HCT116 (cell line): ENCODE measurements at regions not wholly inside any gene's neighbourhood (a gene's known extent, or its start where the extent isn't known, plus 50 kb on each side); places are given as distances from the start of the nearest gene placed in this dataset.

Experiments
- ATAC-seq: fragments of 200-7000 bp; cut with Tn5 transposase; 2 replicates; pipeline ENCODE4 v1.9.1; 2020; ENCODE audit warnings: mild to moderate bottlenecking, moderate library complexity
- BruUV-seq: library from RNA; stranded (reverse); fragments of 400-500 nt; replicated peaks from 2 replicates; lab custom pipeline; 2021; lab: Mats Ljungman, UMichigan
- CTCF ChIA-PET: fragments of 300-600 bp; sonication (Branson Sonifier 250); formaldehyde crosslinking; loops from one replicate; lab custom pipeline; 2021; ENCODE audit warnings: antibody characterized with exemption; lab: Charles Lee
- POLR2A ChIA-PET: fragments of 300-600, 350-600 bp; sonication (Branson Sonifier 250); formaldehyde crosslinking; loops from one replicate; lab custom pipeline; 2021; ENCODE audit warnings: antibody characterized with exemption; lab: Charles Lee
- RAD21 ChIA-PET, 2 experiments: fragments of 300-600 bp; sonication (Branson Sonifier 250); formaldehyde crosslinking; loops; one replicate each; lab custom pipeline; 2023; ENCODE audit warnings: low total read pairs in 2 of 2; ENCODE audit not compliant: uncharacterized antibody in 2 of 2, unreplicated experiment in 2 of 2, low non-redundant PET in 1 of 2; lab: Charles Lee
- DNase-seq: peaks from one replicate; pipeline ENCODE4 v3.0.0-alpha.2; 2010; ENCODE audit warnings: low read depth, low spot score
- H2AFZ ChIP-seq: fragments of 200-600 bp; shearing (Covaris generic), sonication (generic); 2 replicates; pipeline ENCODE4 v1.6.1; 2017; ENCODE audit warnings: low read depth, mixed run types, mixed read lengths, antibody characterized with exemption, low read length; ENCODE audit not compliant: poor library complexity, severe bottlenecking
- H3K27ac ChIP-seq: 2 replicates; pipeline ENCODE4 v1.5.1; 2012; ENCODE audit warnings: low read depth, low read length
- H3K27me3 ChIP-seq: fragments of 200-600 bp; sonication (generic); 2 replicates; pipeline ENCODE4 v1.6.1; 2016; ENCODE audit warnings: mixed run types, low read length, mixed read lengths; ENCODE audit not compliant: insufficient read depth
- H3K36me3 ChIP-seq, 2 experiments: fragments of 200-500 bp in 1 of 2; fragments of 200-600 bp in 1 of 2; sonication (Bioruptor generic) in 1 of 2; sonication (generic) in 1 of 2; 2 replicates each; pipeline versions ENCODE4 v1.5.1 to v1.6.1; 2014 to 2016; ENCODE audit warnings: low read length in 2 of 2, inconsistent platforms in 1 of 2, mixed read lengths in 1 of 2, mixed run types in 1 of 2; ENCODE audit not compliant: insufficient read depth in 2 of 2, control insufficient read depth in 1 of 2
- H3K4me1 ChIP-seq, 2 experiments: fragments of 200-600 bp in 1 of 2; sonication (generic) in 1 of 2; 2 replicates each; pipeline versions ENCODE4 v1.5.1 to v1.6.1; 2012 to 2017; ENCODE audit warnings: low read length in 2 of 2, inconsistent platforms in 1 of 2, mild to moderate bottlenecking in 1 of 2, mixed read lengths in 1 of 2, mixed run types in 1 of 2, moderate library complexity in 1 of 2; ENCODE audit not compliant: insufficient read depth in 2 of 2, control insufficient read depth in 1 of 2
- H3K4me2 ChIP-seq: fragments of 200-600 bp; sonication (generic); 2 replicates; pipeline ENCODE4 v1.6.1; 2017; ENCODE audit warnings: mixed run types, low read length, mixed read lengths
- H3K4me3 ChIP-seq, 2 experiments: fragments of 200-600 bp in 1 of 2; sonication (generic) in 1 of 2; replicated peaks in 1 of 2; 2 replicates each; pipeline ENCODE4 v1.5.1; 2011 to 2016; ENCODE audit warnings: low read length in 2 of 2, control low read depth in 1 of 2, low read depth in 1 of 2, mild to moderate bottlenecking in 1 of 2, mixed read lengths in 1 of 2, mixed run types in 1 of 2
- H3K79me2 ChIP-seq: fragments of 200-600 bp; sonication (generic); 2 replicates; pipeline ENCODE4 v1.6.1; 2017; ENCODE audit warnings: mild to moderate bottlenecking, mixed run types, low read length, moderate library complexity, mixed read lengths; ENCODE audit not compliant: insufficient read depth
- H3K9ac ChIP-seq: fragments of 200-600 bp; sonication (generic); 2 replicates; pipeline ENCODE4 v1.6.1; 2016; ENCODE audit warnings: low read length, mixed read lengths
- H3K9me2 ChIP-seq: fragments of 200-600 bp; sonication (generic), shearing (Covaris generic); 2 replicates; pipeline ENCODE4 v1.6.1; 2017; ENCODE audit warnings: mixed run types, mild to moderate bottlenecking, moderate library complexity; ENCODE audit not compliant: insufficient read depth
- H3K9me3 ChIP-seq, 2 experiments: fragments of 200-500 bp in 1 of 2; fragments of 200-600 bp in 1 of 2; sonication (Bioruptor generic) in 1 of 2; sonication (generic) in 1 of 2; 2 replicates each; pipeline ENCODE4 v1.6.1; 2014 to 2017; ENCODE audit warnings: low read length in 2 of 2, mixed read lengths in 2 of 2, inconsistent platforms in 1 of 2, low read depth in 1 of 2, mild to moderate bottlenecking in 1 of 2, mixed run types in 1 of 2, moderate library complexity in 1 of 2; ENCODE audit not compliant: control insufficient read depth in 1 of 2, insufficient read depth in 1 of 2
- H4K20me1 ChIP-seq: fragments of 200-600 bp; sonication (generic), shearing (Covaris generic); 2 replicates; pipeline ENCODE4 v1.6.1; 2017; ENCODE audit warnings: mixed run types, mild to moderate bottlenecking, moderate library complexity; ENCODE audit not compliant: insufficient read depth
- CEBPB ChIP-seq: IDR thresholded peaks from 2 replicates; pipeline ENCODE4 v1.6.1; 2012; ENCODE audit warnings: low read depth
- CTCF ChIP-seq, 3 experiments: fragments of 200-600 bp in 1 of 3; sonication (generic) in 1 of 3; IDR thresholded peaks in 2 of 3; conservative IDR thresholded peaks in 1 of 3; 2 replicates each; pipeline ENCODE4 v1.5.1; 2012 to 2017; ENCODE audit warnings: low read depth in 2 of 3, low read length in 2 of 3, antibody characterized with exemption in 1 of 3, borderline replicate concordance in 1 of 3, control low read depth in 1 of 3, mild to moderate bottlenecking in 1 of 3, mixed read lengths in 1 of 3, mixed run types in 1 of 3, moderate library complexity in 1 of 3; ENCODE audit not compliant: insufficient read depth in 1 of 3
- ELF1 ChIP-seq: IDR thresholded peaks from 2 replicates; pipeline ENCODE4 v1.6.1; 2012; ENCODE audit warnings: low read depth, borderline replicate concordance
- EZH2 ChIP-seq: fragments of 200-600 bp; sonication (generic); IDR thresholded peaks from 2 replicates; pipeline ENCODE4 v1.6.1; 2017; ENCODE audit warnings: antibody characterized with exemption, mixed run types
- EZH2phosphoT487 ChIP-seq: fragments of 200-600 bp; IDR thresholded peaks from 2 replicates; pipeline ENCODE4 v1.6.1; 2018; ENCODE audit warnings: antibody characterized with exemption, borderline replicate concordance
- JUND ChIP-seq: IDR thresholded peaks from 2 replicates; pipeline ENCODE4 v1.6.1; 2012
- MAX ChIP-seq: IDR thresholded peaks from 2 replicates; pipeline ENCODE4 v1.6.1; 2012
- RAD21 ChIP-seq: IDR thresholded peaks from 2 replicates; pipeline ENCODE4 v1.6.1; 2012; ENCODE audit warnings: low read depth, mild to moderate bottlenecking
- REST ChIP-seq: IDR thresholded peaks from 2 replicates; pipeline ENCODE4 v1.6.1; 2012; ENCODE audit warnings: low read depth
- SIN3A ChIP-seq: IDR thresholded peaks from 2 replicates; pipeline ENCODE4 v1.6.1; 2012; ENCODE audit warnings: low read depth
- SRF ChIP-seq: IDR thresholded peaks from 2 replicates; pipeline ENCODE4 v1.6.1; 2012; ENCODE audit warnings: low read depth
- TCF7L2 ChIP-seq: IDR thresholded peaks from 2 replicates; pipeline ENCODE4 v1.7.0; 2011; ENCODE audit warnings: borderline replicate concordance, inconsistent platforms; ENCODE audit not compliant: insufficient read depth, insufficient read length; ENCODE audit errors: extremely low read depth
- ZBTB33 ChIP-seq: IDR thresholded peaks from 2 replicates; pipeline ENCODE4 v1.6.1; 2011; ENCODE audit warnings: mild to moderate bottlenecking, low read length, moderate library complexity; ENCODE audit not compliant: insufficient replicate concordance; ENCODE audit errors: extremely low read depth
- ZFX ChIP-seq: fragments of 450-650 bp; IDR thresholded peaks from 2 replicates; pipeline ENCODE4 v1.6.1; 2017
- intact Hi-C: fragments of 100-400 bp; cut with micrococcal nuclease; formaldehyde crosslinking; loops from 2 replicates; pipeline ENCODE4 v1.10.0; 2022

- Histone ChIP-seq H3K9me3 (no peaks in the 10 kb centered on the region), H3K4me2 (no peak overlapping the region), H3K27me3 (no peaks in the 10 kb centered on the region), H3K36me3 (no peaks in the 10 kb centered on the region), H2AFZ (no peak overlapping the region), H3K4me3 (no peak overlapping the region), H3K79me2 (no peaks in the 10 kb centered on the region), H3K9ac (no peak overlapping the region), H3K4me1 (no peaks in the 10 kb centered on the region), H3K27ac (no peak overlapping the region), H3K9me2 (no peaks in the 10 kb centered on the region), H4K20me1 (no peaks in the 10 kb centered on the region)
- ATAC-seq: no peak
- ChIA-PET CTCF (no interaction called here), POLR2A (no interaction called here), RAD21 (no interaction called here)
- intact Hi-C loops: no loop called here
- TF ChIP-seq EZH2: no peak
- no peak for TF ChIP-seq JUND
- no peak for TF ChIP-seq SIN3A
- TF ChIP-seq ELF1: no peak
- no peak for TF ChIP-seq MAX
- no peak for TF ChIP-seq ZBTB33
- TF ChIP-seq EZH2phosphoT487: no peak
- TF ChIP-seq RAD21: no peak
- no peak for TF ChIP-seq TCF7L2
- TF ChIP-seq REST: no peak
- no peak for TF ChIP-seq SRF
- no peak for TF ChIP-seq CTCF (IDR thresholded peaks at IDR 0.05 in 2 of 3, conservative IDR thresholded peaks at IDR 0.05 in 1 of 3; ENCODE audit: borderline replicate concordance in 1 of 3, insufficient read depth in 1 of 3, low read depth in 2 of 3, low read length in 2 of 3)
- TF ChIP-seq CEBPB: no peak
- no peak for TF ChIP-seq ZFX
- DNase-seq: no peak
- BruUV-seq: no TSS peak
These were observed 80.0 kb upstream of the CCDC190 start for GRCh38 chr1:162941024-162941423.
